ENCODE measurements at regions not wholly inside any gene's neighbourhood (a gene's known extent, or its start where the extent isn't known, plus 50 kb on each side); places are given as distances from the start of the nearest gene placed in this dataset.

DNA sequence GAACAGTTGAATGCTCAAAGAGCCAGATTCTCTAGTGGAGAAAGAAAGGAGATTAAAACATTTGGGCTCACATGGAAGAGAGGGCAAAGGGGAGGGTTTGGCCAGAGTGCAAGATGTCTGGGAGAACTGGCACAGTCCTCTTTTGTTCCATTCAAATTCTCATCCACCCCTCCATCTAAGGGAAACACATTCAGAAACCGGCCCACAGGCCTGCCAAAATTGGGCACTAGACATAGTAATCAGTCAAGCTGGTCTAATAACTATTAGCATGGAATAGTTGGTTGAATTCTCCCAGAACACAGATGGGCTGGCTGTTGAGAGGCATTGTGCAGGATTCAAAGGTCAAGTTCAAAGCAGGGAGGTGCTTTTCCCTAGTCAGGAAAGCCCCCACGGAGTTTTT, 341.4 kb upstream of the IRAK1BP1 start (continued):
- TF ChIP-seq, protein P1, sequence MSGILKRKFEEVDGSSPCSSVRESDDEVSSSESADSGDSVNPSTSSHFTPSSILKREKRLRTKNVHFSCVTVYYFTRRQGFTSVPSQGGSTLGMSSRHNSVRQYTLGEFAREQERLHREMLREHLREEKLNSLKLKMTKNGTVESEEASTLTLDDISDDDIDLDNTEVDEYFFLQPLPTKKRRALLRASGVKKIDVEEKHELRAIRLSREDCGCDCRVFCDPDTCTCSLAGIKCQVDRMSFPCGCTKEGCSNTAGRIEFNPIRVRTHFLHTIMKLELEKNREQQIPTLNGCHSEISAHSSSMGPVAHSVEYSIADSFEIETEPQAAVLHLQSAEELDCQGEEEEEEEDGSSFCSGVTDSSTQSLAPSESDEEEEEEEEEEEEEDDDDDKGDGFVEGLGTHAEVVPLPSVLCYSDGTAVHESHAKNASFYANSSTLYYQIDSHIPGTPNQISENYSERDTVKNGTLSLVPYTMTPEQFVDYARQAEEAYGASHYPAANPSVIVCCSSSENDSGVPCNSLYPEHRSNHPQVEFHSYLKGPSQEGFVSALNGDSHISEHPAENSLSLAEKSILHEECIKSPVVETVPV (CRISPR knock-in tag; IDR thresholded peaks at IDR 0.05) = no peak
- no peak for TF ChIP-seq GLIS3 (CRISPR knock-in tag; IDR thresholded peaks at IDR 0.05)
- no peak for TF ChIP-seq RARB (CRISPR knock-in tag; IDR thresholded peaks at IDR 0.05)
- TF ChIP-seq ZNF565 (CRISPR knock-in tag; conservative IDR thresholded peaks at IDR 0.05; ENCODE audit: low read depth) = no peak
- no peak for TF ChIP-seq ZNF8 (CRISPR knock-in tag; IDR thresholded peaks at IDR 0.05)
- no peak for TF ChIP-seq ARNTL (CRISPR knock-in tag; IDR thresholded peaks at IDR 0.05; ENCODE audit: borderline replicate concordance, low read depth)
- TF ChIP-seq, protein P2, sequence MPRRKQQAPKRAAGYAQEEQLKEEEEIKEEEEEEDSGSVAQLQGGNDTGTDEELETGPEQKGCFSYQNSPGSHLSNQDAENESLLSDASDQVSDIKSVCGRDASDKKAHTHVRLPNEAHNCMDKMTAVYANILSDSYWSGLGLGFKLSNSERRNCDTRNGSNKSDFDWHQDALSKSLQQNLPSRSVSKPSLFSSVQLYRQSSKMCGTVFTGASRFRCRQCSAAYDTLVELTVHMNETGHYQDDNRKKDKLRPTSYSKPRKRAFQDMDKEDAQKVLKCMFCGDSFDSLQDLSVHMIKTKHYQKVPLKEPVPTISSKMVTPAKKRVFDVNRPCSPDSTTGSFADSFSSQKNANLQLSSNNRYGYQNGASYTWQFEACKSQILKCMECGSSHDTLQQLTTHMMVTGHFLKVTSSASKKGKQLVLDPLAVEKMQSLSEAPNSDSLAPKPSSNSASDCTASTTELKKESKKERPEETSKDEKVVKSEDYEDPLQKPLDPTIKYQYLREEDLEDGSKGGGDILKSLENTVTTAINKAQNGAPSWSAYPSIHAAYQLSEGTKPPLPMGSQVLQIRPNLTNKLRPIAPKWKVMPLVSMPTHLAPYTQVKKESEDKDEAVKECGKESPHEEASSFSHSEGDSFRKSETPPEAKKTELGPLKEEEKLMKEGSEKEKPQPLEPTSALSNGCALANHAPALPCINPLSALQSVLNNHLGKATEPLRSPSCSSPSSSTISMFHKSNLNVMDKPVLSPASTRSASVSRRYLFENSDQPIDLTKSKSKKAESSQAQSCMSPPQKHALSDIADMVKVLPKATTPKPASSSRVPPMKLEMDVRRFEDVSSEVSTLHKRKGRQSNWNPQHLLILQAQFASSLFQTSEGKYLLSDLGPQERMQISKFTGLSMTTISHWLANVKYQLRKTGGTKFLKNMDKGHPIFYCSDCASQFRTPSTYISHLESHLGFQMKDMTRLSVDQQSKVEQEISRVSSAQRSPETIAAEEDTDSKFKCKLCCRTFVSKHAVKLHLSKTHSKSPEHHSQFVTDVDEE (CRISPR knock-in tag; IDR thresholded peaks at IDR 0.05) = no peak
- TF ChIP-seq OSR1 (CRISPR knock-in tag; IDR thresholded peaks at IDR 0.05) = no peak
- TF ChIP-seq ZC3H10 (CRISPR knock-in tag; IDR thresholded peaks at IDR 0.05) = no peak
- TF ChIP-seq SNAI2 (CRISPR knock-in tag; IDR thresholded peaks at IDR 0.05) = no peak

DNA sequence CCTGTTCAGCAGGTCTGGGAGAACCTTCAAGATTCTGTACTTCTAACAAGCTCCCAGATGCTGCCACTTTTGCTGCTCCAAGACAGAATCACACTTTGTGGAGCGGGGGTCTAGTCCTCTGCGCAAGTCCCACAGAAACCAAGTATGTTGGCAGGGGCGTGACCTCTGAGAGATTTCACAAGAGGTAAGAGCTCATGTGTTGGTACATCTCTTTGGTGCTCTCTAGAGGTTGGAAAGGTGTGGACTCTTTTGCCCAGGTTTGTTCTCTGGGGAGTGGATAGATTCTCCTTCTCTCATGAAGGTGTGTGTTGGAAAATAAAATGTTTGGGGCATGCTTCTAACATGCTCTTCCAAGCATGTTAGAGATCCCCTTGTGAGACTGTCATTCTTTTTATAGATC, 340.9 kb upstream of the IRAK1BP1 start:
- no peak for ATAC-seq
- no peak for TF ChIP-seq PPARA (CRISPR knock-in tag; IDR thresholded peaks at IDR 0.05; ENCODE audit: borderline replicate concordance)
- TF ChIP-seq, protein P2 (CRISPR knock-in tag; IDR thresholded peaks at IDR 0.05) = no peak
- no peak for TF ChIP-seq SNAI2 (CRISPR knock-in tag; IDR thresholded peaks at IDR 0.05)
- no peak for TF ChIP-seq ARNTL (CRISPR knock-in tag; IDR thresholded peaks at IDR 0.05; ENCODE audit: borderline replicate concordance, low read depth)
- TF ChIP-seq, protein P3, sequence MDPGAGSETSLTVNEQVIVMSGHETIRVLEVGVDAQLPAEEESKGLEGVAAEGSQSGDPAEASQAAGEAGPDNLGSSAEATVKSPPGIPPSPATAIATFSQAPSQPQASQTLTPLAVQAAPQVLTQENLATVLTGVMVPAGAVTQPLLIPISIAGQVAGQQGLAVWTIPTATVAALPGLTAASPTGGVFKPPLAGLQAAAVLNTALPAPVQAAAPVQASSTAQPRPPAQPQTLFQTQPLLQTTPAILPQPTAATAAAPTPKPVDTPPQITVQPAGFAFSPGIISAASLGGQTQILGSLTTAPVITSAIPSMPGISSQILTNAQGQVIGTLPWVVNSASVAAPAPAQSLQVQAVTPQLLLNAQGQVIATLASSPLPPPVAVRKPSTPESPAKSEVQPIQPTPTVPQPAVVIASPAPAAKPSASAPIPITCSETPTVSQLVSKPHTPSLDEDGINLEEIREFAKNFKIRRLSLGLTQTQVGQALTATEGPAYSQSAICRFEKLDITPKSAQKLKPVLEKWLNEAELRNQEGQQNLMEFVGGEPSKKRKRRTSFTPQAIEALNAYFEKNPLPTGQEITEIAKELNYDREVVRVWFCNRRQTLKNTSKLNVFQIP (CRISPR knock-in tag; IDR thresholded peaks at IDR 0.05; ENCODE audit: borderline replicate concordance, low read depth) = no peak
- no peak for TF ChIP-seq BACH2 (CRISPR knock-in tag; IDR thresholded peaks at IDR 0.05; ENCODE audit: borderline replicate concordance)
- TF ChIP-seq RARB (CRISPR knock-in tag; IDR thresholded peaks at IDR 0.05) = no peak
- TF ChIP-seq, protein P4, sequence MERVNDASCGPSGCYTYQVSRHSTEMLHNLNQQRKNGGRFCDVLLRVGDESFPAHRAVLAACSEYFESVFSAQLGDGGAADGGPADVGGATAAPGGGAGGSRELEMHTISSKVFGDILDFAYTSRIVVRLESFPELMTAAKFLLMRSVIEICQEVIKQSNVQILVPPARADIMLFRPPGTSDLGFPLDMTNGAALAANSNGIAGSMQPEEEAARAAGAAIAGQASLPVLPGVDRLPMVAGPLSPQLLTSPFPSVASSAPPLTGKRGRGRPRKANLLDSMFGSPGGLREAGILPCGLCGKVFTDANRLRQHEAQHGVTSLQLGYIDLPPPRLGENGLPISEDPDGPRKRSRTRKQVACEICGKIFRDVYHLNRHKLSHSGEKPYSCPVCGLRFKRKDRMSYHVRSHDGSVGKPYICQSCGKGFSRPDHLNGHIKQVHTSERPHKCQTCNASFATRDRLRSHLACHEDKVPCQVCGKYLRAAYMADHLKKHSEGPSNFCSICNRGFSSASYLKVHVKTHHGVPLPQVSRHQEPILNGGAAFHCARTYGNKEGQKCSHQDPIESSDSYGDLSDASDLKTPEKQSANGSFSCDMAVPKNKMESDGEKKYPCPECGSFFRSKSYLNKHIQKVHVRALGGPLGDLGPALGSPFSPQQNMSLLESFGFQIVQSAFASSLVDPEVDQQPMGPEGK (CRISPR knock-in tag; IDR thresholded peaks at IDR 0.05; ENCODE audit: borderline replicate concordance) = no peak
- no peak for TF ChIP-seq ZNF565 (CRISPR knock-in tag; conservative IDR thresholded peaks at IDR 0.05; ENCODE audit: low read depth)
- TF ChIP-seq ZFP3 (CRISPR knock-in tag; IDR thresholded peaks at IDR 0.05) = no peak

DNA sequence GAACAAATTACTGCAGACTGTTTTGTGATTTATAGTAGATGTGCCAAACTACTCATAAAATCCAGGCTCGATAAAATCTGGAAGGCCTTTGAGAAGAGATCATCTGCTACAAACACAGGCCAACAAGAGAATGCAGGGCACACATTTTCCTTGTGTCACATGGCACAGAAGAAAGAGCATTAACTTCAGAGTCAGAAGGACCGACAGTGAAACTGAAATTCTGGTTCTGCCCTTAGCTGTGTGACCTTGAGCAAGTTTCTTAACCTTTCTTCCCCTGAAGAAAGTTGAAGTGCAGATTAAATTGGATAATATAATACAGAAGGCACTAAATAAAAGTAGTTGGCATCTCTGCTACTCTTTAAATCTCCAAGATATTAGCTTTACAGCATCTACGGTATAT, 338.4 kb upstream of the IRAK1BP1 start:
- ATAC-seq = no peak
- TF ChIP-seq ISL1 (CRISPR knock-in tag; IDR thresholded peaks at IDR 0.05) = no peak
- no peak for TF ChIP-seq ZFP30 (CRISPR knock-in tag; IDR thresholded peaks at IDR 0.05)
- TF ChIP-seq ZNF565 (CRISPR knock-in tag; conservative IDR thresholded peaks at IDR 0.05; ENCODE audit: low read depth) = no peak
- TF ChIP-seq, protein P5, sequence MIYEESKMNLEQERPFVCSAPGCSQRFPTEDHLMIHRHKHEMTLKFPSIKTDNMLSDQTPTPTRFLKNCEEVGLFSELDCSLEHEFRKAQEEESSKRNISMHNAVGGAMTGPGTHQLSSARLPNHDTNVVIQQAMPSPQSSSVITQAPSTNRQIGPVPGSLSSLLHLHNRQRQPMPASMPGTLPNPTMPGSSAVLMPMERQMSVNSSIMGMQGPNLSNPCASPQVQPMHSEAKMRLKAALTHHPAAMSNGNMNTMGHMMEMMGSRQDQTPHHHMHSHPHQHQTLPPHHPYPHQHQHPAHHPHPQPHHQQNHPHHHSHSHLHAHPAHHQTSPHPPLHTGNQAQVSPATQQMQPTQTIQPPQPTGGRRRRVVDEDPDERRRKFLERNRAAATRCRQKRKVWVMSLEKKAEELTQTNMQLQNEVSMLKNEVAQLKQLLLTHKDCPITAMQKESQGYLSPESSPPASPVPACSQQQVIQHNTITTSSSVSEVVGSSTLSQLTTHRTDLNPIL (CRISPR knock-in tag; IDR thresholded peaks at IDR 0.05; ENCODE audit: low read depth) = no peak
- no peak for TF ChIP-seq TOX (CRISPR knock-in tag; IDR thresholded peaks at IDR 0.05; ENCODE audit: borderline replicate concordance)
- TF ChIP-seq RARB (CRISPR knock-in tag; IDR thresholded peaks at IDR 0.05) = no peak
- TF ChIP-seq ZNF70 (CRISPR knock-in tag; IDR thresholded peaks at IDR 0.05) = no peak
- TF ChIP-seq, protein P3 (CRISPR knock-in tag; IDR thresholded peaks at IDR 0.05; ENCODE audit: borderline replicate concordance, low read depth) = no peak
- TF ChIP-seq PPARA (CRISPR knock-in tag; IDR thresholded peaks at IDR 0.05; ENCODE audit: borderline replicate concordance) = no peak
- no peak for TF ChIP-seq CSDC2 (CRISPR knock-in tag; IDR thresholded peaks at IDR 0.05)
- TF ChIP-seq TCF4 (CRISPR knock-in tag; IDR thresholded peaks at IDR 0.05; ENCODE audit: borderline replicate concordance) = no peak
- TF ChIP-seq ARNTL (CRISPR knock-in tag; IDR thresholded peaks at IDR 0.05; ENCODE audit: borderline replicate concordance, low read depth) = no peak
- TF ChIP-seq ZNF8 (CRISPR knock-in tag; IDR thresholded peaks at IDR 0.05) = no peak
- no peak for TF ChIP-seq ZFP3 (CRISPR knock-in tag; IDR thresholded peaks at IDR 0.05)

All from SK-N-SH treated with all-trans-retinoic acid at 6 μM for 48 hours (cell line).